ENCODE measurements at regions not wholly inside any gene's neighbourhood (a gene's known extent, or its start where the extent isn't known, plus 50 kb on each side); places are given as distances from the start of the nearest gene placed in this dataset.

- Histone ChIP-seq H3K27ac (no peak overlapping the region), H3K9me3 (no peaks in the 10 kb centered on the region), H3K9ac (ENCODE audit: low read depth in 2 of 2, low read length in 2 of 2) (no peak overlapping the region), H3K4me3 (no peak overlapping the region), H3K27me3 (no peaks in the 10 kb centered on the region), H3K36me3 (no peaks in the 10 kb centered on the region), H3K4me1 (no peaks in the 10 kb centered on the region)
- TF ChIP-seq CTCF (IDR thresholded peaks at IDR 0.05), result no peak
- no peak for DNase-seq
- intact Hi-C loops (cut with DNase I), result no loop called here
Measured at GRCh38 chr14:101125719-101126651, 222.5 kb upstream of the RTL1 start.

GRCh38 chr14:101126731-101127130 lies 223.2 kb upstream of the RTL1 start:
- no peaks in the 10 kb centered on the region for H3K36me3 ChIP-seq
- intact Hi-C loops (cut with DNase I), result no loop called here
- no peak overlapping the region for H3K4me3 ChIP-seq
- no peaks in the 10 kb centered on the region for H3K4me1 ChIP-seq
- no peak overlapping the region for H3K9ac ChIP-seq (ENCODE audit: low read depth in 2 of 2, low read length in 2 of 2)
- no peak for TF ChIP-seq CTCF (IDR thresholded peaks at IDR 0.05)
- H3K27me3 ChIP-seq, result no peaks in the 10 kb centered on the region
- DNase-seq, result no peak
- no peaks in the 10 kb centered on the region for H3K9me3 ChIP-seq
- H3K27ac ChIP-seq, result no peak overlapping the region

GRCh38 chr14:101127224-101127623 lies 223.7 kb upstream of the RTL1 start:
- Histone ChIP-seq H3K4me1 (no peaks in the 10 kb centered on the region), H3K36me3 (no peaks in the 10 kb centered on the region), H3K9ac (ENCODE audit: low read depth in 2 of 2, low read length in 2 of 2) (no peak overlapping the region), H3K27me3 (no peaks in the 10 kb centered on the region), H3K4me3 (no peak overlapping the region), H3K9me3 (no peaks in the 10 kb centered on the region), H3K27ac (no peak overlapping the region)
- intact Hi-C loops (cut with DNase I), result no loop called here
- peak; percentile 7 for DNase-seq
- no peak for TF ChIP-seq CTCF (IDR thresholded peaks at IDR 0.05)

- Histone ChIP-seq H3K27ac (no peak overlapping the region), H3K4me3 (no peak overlapping the region), H3K9me3 (no peaks in the 10 kb centered on the region), H3K9ac (ENCODE audit: low read depth in 2 of 2, low read length in 2 of 2) (no peak overlapping the region), H3K27me3 (no peaks in the 10 kb centered on the region), H3K36me3 (no peaks in the 10 kb centered on the region), H3K4me1 (no peaks in the 10 kb centered on the region)
- peak; percentile 5 for DNase-seq
- no peak for TF ChIP-seq CTCF (IDR thresholded peaks at IDR 0.05)
- intact Hi-C loops (cut with DNase I), result no loop called here
Measured at GRCh38 chr14:101128478-101129321, 225.2 kb upstream of the RTL1 start.

- H3K4me1 ChIP-seq, result no peaks in the 10 kb centered on the region
- no peaks in the 10 kb centered on the region for H3K9me3 ChIP-seq
- intact Hi-C loops (cut with DNase I), result no loop called here
- H3K9ac ChIP-seq (ENCODE audit: low read depth in 2 of 2, low read length in 2 of 2), result no peak overlapping the region
- no peak overlapping the region for H3K4me3 ChIP-seq
- H3K36me3 ChIP-seq, result no peaks in the 10 kb centered on the region
- no peaks in the 10 kb centered on the region for H3K27me3 ChIP-seq
- no peak for TF ChIP-seq CTCF (IDR thresholded peaks at IDR 0.05)
- no peak overlapping the region for H3K27ac ChIP-seq
- DNase-seq, result no peak
Measured at GRCh38 chr14:101129521-101130167, 226.1 kb upstream of the RTL1 start.

All from colonic mucosa (tissue), 4 donors.